ENCODE measurements at regions not wholly inside any gene's neighbourhood (a gene's known extent, or its start where the extent isn't known, plus 50 kb on each side); places are given as distances from the start of the nearest gene placed in this dataset.
A peak's percentile ranks its signal among the peaks of the same experiment; 100 is the strongest.

- no peak for ATAC-seq (replicated peaks in 6 of 8)
- no peak overlapping the region for H3K27ac ChIP-seq
- H3K4me1 ChIP-seq (replicated peaks in 1 of 2) = peaks cover 3 to 7% of the 10 kb centered on the region in 2 donors
- in situ Hi-C loops (cut with MboI; ENCODE audit: low pct_unique_long_range_greater_than_20kb in 2 of 9, low sequenced_read_pairs in 9 of 9, unreplicated experiment in 9 of 9) = no loop called here
- WGBS, 10 experiments = 0 to 93% (median 68%) methylated on average over 1 to 7 of the region's 7 CpGs; no CpG with 5 or more reads in 2 of the 10 experiments
- no peak overlapping the region for H3K4me3 ChIP-seq
Observed at GRCh38 chr2:66235428-66235827, 199.5 kb upstream of the MEIS1 start.

DNA sequence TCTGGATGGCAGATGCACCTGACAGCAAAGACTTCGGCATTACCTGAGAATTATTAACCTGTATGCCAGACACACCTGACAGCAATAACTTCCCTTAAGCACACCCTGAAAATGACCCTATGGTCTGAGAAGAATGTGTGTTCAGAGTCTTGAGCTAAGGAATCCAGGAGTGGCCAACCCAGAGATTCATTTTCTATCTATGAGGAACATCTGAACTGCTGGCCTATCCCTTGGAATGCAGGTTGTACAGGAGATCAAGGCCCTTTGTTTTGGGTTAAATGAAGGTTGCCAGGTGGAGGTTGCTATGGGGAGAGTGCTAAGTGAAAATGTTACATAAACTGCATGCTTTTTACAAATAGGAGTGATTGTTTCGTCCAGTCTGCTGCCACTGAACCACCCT lies 200.9 kb upstream of the MEIS1 start:
- in situ Hi-C loops (cut with MboI; ENCODE audit: low pct_unique_long_range_greater_than_20kb in 2 of 9, low sequenced_read_pairs in 9 of 9, unreplicated experiment in 9 of 9) = no loop called here
- ATAC-seq (replicated peaks in 6 of 8) = no peak
- H3K4me3 ChIP-seq = no peak overlapping the region
- WGBS, 10 experiments = 0 to 100% (median 94%) methylated on average over 1 to 2 of the region's 2 CpGs; no CpG with 5 or more reads in 4 of the 10 experiments
- H3K4me1 ChIP-seq (replicated peaks in 1 of 2) = peaks cover 0 to 4% of the 10 kb centered on the region in 2 donors
- H3K27ac ChIP-seq = no peak overlapping the region

- in situ Hi-C loops (cut with MboI; ENCODE audit: low pct_unique_long_range_greater_than_20kb in 2 of 9, low sequenced_read_pairs in 9 of 9, unreplicated experiment in 9 of 9) = no loop called here
- WGBS, 10 experiments = 0 to 100% (median 44%) methylated on average over 1 to 3 of the region's 4 CpGs; no CpG with 5 or more reads in 3 of the 10 experiments
- Histone ChIP-seq H3K27ac (no peak overlapping the region), H3K4me1 (replicated peaks in 1 of 2) (peaks cover 0 to 7% of the 10 kb centered on the region in 2 donors), H3K4me3 (no peak overlapping the region)
- ATAC-seq (replicated peaks in 6 of 8) = peak in 1 of 8 experiments; percentile 39
Observed at GRCh38 chr2:66228128-66228547, 206.8 kb upstream of the MEIS1 start.

GRCh38 chr2:66217039-66217585 lies 217.8 kb upstream of the MEIS1 start:
- in situ Hi-C loops (cut with MboI; ENCODE audit: low pct_unique_long_range_greater_than_20kb in 2 of 9, low sequenced_read_pairs in 9 of 9, unreplicated experiment in 9 of 9) = no loop called here
- H3K4me1 ChIP-seq (replicated peaks in 1 of 2) = peaks cover 2 to 3% of the 10 kb centered on the region in 2 donors
- H3K4me3 ChIP-seq = no peak overlapping the region
- 0 to 100% (median 37%) methylated on average over 1 to 8 of the region's 8 CpGs for WGBS, 10 experiments
- no peak overlapping the region for H3K27ac ChIP-seq
- no peak for ATAC-seq (replicated peaks in 6 of 8)

GRCh38 chr2:66212749-66213148 lies 222.2 kb upstream of the MEIS1 start:
- in situ Hi-C loops (cut with MboI; ENCODE audit: low pct_unique_long_range_greater_than_20kb in 2 of 9, low sequenced_read_pairs in 9 of 9, unreplicated experiment in 9 of 9) = no loop called here
- no peak for ATAC-seq (replicated peaks in 6 of 8)
- H3K4me1 ChIP-seq (replicated peaks in 1 of 2) = peaks cover 2 to 3% of the 10 kb centered on the region in 2 donors
- no peak overlapping the region for H3K27ac ChIP-seq
- H3K4me3 ChIP-seq = no peak overlapping the region
- 19 to 94% (median 87%) methylated on average over 1 to 3 of the region's 3 CpGs; no CpG with 5 or more reads in 1 of the 10 experiments for WGBS, 10 experiments

DNA sequence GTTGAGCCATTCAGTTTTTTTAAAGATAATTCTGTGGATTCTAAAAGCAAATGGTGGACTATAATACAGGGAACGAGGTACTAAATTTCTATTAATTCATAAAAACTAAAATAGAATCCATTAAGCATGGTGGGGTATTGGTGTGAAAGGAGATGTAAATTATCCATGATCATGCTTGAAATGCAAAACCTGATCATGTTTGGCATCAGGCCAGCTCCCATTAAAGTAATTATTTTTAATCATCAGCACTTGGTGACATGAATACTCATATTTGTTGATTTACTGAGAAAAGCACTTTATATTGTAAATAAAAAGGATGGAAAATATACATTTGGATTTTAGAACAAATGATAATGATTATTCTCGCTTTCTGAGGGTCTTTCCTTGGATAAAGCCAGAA lies 232.3 kb upstream of the MEIS1 start:
- no peaks in the 10 kb centered on the region for H3K4me1 ChIP-seq (replicated peaks in 1 of 2)
- 0 to 100% (median 83%) methylated on average over 1 to 2 of the region's 2 CpGs for WGBS, 10 experiments
- in situ Hi-C loops (cut with MboI; ENCODE audit: low pct_unique_long_range_greater_than_20kb in 2 of 9, low sequenced_read_pairs in 9 of 9, unreplicated experiment in 9 of 9) = no loop called here

GRCh38 chr2:66201242-66201641 lies 233.7 kb upstream of the MEIS1 start:
- no peak for ATAC-seq (replicated peaks in 6 of 8)
- no peaks in the 10 kb centered on the region for H3K4me1 ChIP-seq (replicated peaks in 1 of 2)
- H3K27ac ChIP-seq = no peak overlapping the region
- WGBS, 10 experiments = 10 to 100% (median 82%) methylated on average over 1 to 2 of the region's 2 CpGs; no CpG with 5 or more reads in 3 of the 10 experiments
- H3K4me3 ChIP-seq = no peak overlapping the region
- in situ Hi-C loops (cut with MboI; ENCODE audit: low pct_unique_long_range_greater_than_20kb in 2 of 9, low sequenced_read_pairs in 9 of 9, unreplicated experiment in 9 of 9) = no loop called here

More for the DNA sequence above, 232.3 kb upstream of the MEIS1 start:
- Histone ChIP-seq H3K27ac (no peak overlapping the region), H3K4me3 (no peak overlapping the region)
- no peak for ATAC-seq (replicated peaks in 6 of 8)

DNA sequence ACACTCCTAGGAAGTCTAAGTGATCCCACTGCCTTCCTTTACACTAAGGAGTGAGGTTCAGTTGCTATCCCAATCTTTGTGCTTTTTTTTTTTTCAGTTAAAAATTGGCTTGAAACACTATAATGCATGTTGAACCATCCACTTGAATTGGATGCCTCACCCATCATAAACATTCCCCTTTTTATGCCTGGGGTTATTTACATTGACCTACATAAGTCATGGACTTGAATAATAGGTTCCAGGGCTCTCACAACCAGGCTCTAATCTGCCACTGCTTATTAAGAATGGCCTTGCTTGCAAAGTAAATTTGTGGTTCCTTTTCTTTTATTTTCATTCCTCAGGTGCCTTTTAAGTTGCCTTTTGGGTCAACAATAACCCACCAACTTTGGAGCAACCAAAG lies 236.1 kb upstream of the MEIS1 start:
- peak in 2 of 8 experiments; percentile 52 to 80 for ATAC-seq (replicated peaks in 6 of 8)

GRCh38 chr2:66192888-66193287 lies 242.0 kb upstream of the MEIS1 start:
- H3K4me3 ChIP-seq = no peak overlapping the region
- 0 to 88% (median 38%) methylated on average over 1 to 2 of the region's 2 CpGs; no CpG with 5 or more reads in 3 of the 10 experiments for WGBS, 10 experiments
- ATAC-seq (replicated peaks in 6 of 8) = no peak
- peaks cover 5 to 17% of the 10 kb centered on the region in 2 donors for H3K4me1 ChIP-seq (replicated peaks in 1 of 2)
- in situ Hi-C loops (cut with MboI; ENCODE audit: low pct_unique_long_range_greater_than_20kb in 2 of 9, low sequenced_read_pairs in 9 of 9, unreplicated experiment in 9 of 9) = no loop called here
- no peak overlapping the region for H3K27ac ChIP-seq

More for the DNA sequence above, 236.1 kb upstream of the MEIS1 start:
- no peak overlapping the region for H3K27ac ChIP-seq
- H3K4me3 ChIP-seq = no peak overlapping the region
- in situ Hi-C loops (cut with MboI; ENCODE audit: low pct_unique_long_range_greater_than_20kb in 2 of 9, low sequenced_read_pairs in 9 of 9, unreplicated experiment in 9 of 9) = no loop called here
- H3K4me1 ChIP-seq (replicated peaks in 1 of 2) = peaks cover 0 to 6% of the 10 kb centered on the region in 2 donors

DNA sequence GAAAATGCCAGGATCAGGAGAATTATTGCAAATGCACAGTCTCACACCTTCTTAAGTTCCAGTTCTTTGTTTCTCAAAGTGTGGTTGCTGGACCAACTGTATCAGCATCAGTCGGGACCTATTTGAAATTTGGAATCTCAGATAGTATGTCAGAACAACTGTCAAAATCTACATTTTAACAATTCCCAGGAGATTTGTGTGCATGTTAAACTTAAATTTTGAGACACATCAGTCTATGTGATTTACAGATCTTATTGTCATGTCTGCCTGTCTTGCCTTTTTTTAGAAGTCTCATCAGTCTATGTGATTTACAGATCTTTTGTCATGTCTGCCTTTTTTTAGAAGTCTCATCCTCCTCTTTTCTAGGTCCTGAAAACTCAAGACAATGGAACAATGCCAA lies 243.6 kb upstream of the MEIS1 start:
- 0 to 83% (median 50%) methylated on average over 1 of the region's 1 CpG; no CpG with 5 or more reads in 3 of the 10 experiments for WGBS, 10 experiments
- Histone ChIP-seq H3K4me3 (no peak overlapping the region), H3K27ac (no peak overlapping the region), H3K4me1 (replicated peaks in 1 of 2) (peaks cover 5 to 24% of the 10 kb centered on the region in 2 donors)
- in situ Hi-C loops (cut with MboI; ENCODE audit: low pct_unique_long_range_greater_than_20kb in 2 of 9, low sequenced_read_pairs in 9 of 9, unreplicated experiment in 9 of 9) = no loop called here
- no peak for ATAC-seq (replicated peaks in 6 of 8)

DNA sequence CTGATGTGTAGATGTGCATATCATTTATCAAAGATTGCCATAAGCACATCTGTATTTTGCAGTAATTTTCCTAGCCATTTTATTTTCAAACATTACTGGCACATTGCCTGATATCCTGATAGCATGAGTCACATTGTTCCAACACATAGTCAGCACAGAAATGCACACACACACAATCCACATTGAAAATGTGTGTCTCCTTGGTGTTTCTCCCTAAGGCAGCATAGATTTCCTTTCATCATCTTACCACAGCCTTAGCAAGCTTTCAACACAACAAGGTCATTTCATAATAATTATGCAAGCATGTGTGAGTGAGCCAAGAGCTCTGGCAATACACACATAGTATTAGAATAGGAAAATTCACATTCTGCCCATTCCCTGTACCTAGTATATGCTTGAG lies 245.4 kb upstream of the MEIS1 start:
- Histone ChIP-seq H3K4me3 (no peak overlapping the region), H3K27ac (no peak overlapping the region), H3K4me1 (replicated peaks in 1 of 2) (peaks cover 10 to 24% of the 10 kb centered on the region in 2 donors)
- in situ Hi-C loops (cut with MboI; ENCODE audit: low pct_unique_long_range_greater_than_20kb in 2 of 9, low sequenced_read_pairs in 9 of 9, unreplicated experiment in 9 of 9) = no loop called here
- ATAC-seq (replicated peaks in 6 of 8) = peak in 3 of 8 experiments; percentile 89 to 96 (median 95)

GRCh38 chr2:66186537-66186936 lies 248.4 kb upstream of the MEIS1 start:
- H3K4me1 ChIP-seq (replicated peaks in 1 of 2) = peaks cover 14 to 16% of the 10 kb centered on the region in 2 donors
- in situ Hi-C loops (cut with MboI; ENCODE audit: low pct_unique_long_range_greater_than_20kb in 2 of 9, low sequenced_read_pairs in 9 of 9, unreplicated experiment in 9 of 9) = no loop called here
- peak in 5 of 8 experiments; percentile 28 to 92 (median 38) for ATAC-seq (replicated peaks in 6 of 8)
- H3K27ac ChIP-seq = peak overlapping the region in 1 of 2 donors; percentile 2
- no peak overlapping the region for H3K4me3 ChIP-seq
- 17 to 100% (median 54%) methylated on average over 1 to 3 of the region's 3 CpGs; no CpG with 5 or more reads in 3 of the 10 experiments for WGBS, 10 experiments

- in situ Hi-C loops (cut with MboI; ENCODE audit: low pct_unique_long_range_greater_than_20kb in 2 of 9, low sequenced_read_pairs in 9 of 9, unreplicated experiment in 9 of 9) = no loop called here
- no peak overlapping the region for H3K27ac ChIP-seq
- 10 to 98% (median 85%) methylated on average over 1 to 8 of the region's 11 CpGs; no CpG with 5 or more reads in 2 of the 10 experiments for WGBS, 10 experiments
- H3K4me3 ChIP-seq = no peak overlapping the region
- H3K4me1 ChIP-seq (replicated peaks in 1 of 2) = peaks cover 12 to 16% of the 10 kb centered on the region in 2 donors
- no peak for ATAC-seq (replicated peaks in 6 of 8)
Observed at GRCh38 chr2:66185497-66186054, 249.3 kb upstream of the MEIS1 start.

Data from motor neuron (in vitro differentiated cells).